GM21723 (cell line): ENCODE measurements at regions not wholly inside any gene's neighbourhood (a gene's known extent, or its start where the extent isn't known, plus 50 kb on each side); places are given as distances from the start of the nearest gene placed in this dataset.
"Not testable (repeated sequence)": the region's sequence is repeated elsewhere in the genome, so short reads cannot be mapped to it uniquely, and the experiment has no call there.

Experiments
- ATAC-seq: cut with Tn5 transposase; IDR thresholded peaks from one replicate; pipeline ENCODE4 v1.9.1; 2021; ENCODE audit warnings: mild to moderate bottlenecking, moderate library complexity; ENCODE audit not compliant: unreplicated experiment

GRCh38 chr6:84975316-84975715, 210.9 kb upstream of the TBX18 start:
- ATAC-seq = no peak

GRCh38 chr6:84973606-84974005, 209.2 kb upstream of the TBX18 start:
- no peak for ATAC-seq

- ATAC-seq = no peak
Measured at GRCh38 chr6:84967965-84968364, 203.6 kb upstream of the TBX18 start.

GRCh38 chr6:84967389-84967788, 203.0 kb upstream of the TBX18 start:
- ATAC-seq = no peak

GRCh38 chr6:84953111-84953755, 188.8 kb upstream of the TBX18 start:
- ATAC-seq = no peak

- ATAC-seq = not testable (repeated sequence)
Measured at GRCh38 chr6:84944926-84945325, 180.5 kb upstream of the TBX18 start.

GRCh38 chr6:84943905-84944304, 179.5 kb upstream of the TBX18 start:
- ATAC-seq = no peak

- ATAC-seq = not testable (repeated sequence)
Measured at GRCh38 chr6:84941609-84942008, 177.2 kb upstream of the TBX18 start.

GRCh38 chr6:84929212-84929611, 164.8 kb upstream of the TBX18 start:
- no peak for ATAC-seq

- ATAC-seq = no peak
Measured at GRCh38 chr6:84927551-84927950, 163.2 kb upstream of the TBX18 start.

GRCh38 chr6:84926189-84927155, 162.1 kb upstream of the TBX18 start:
- ATAC-seq = no peak

- no peak for ATAC-seq
Measured at GRCh38 chr6:84921891-84922290, 157.5 kb upstream of the TBX18 start.

GRCh38 chr6:84920021-84920420, 155.6 kb upstream of the TBX18 start:
- no peak for ATAC-seq

GRCh38 chr6:84916704-84917103, 152.3 kb upstream of the TBX18 start:
- ATAC-seq = no peak

GRCh38 chr6:84912472-84913322, 148.3 kb upstream of the TBX18 start:
- no peak for ATAC-seq

GRCh38 chr6:84910906-84911607, 146.7 kb upstream of the TBX18 start:
- ATAC-seq = no peak

GRCh38 chr6:84908304-84908904, 144.0 kb upstream of the TBX18 start:
- ATAC-seq = no peak

- ATAC-seq = no peak
Measured at GRCh38 chr6:84906514-84906913, 142.1 kb upstream of the TBX18 start.

GRCh38 chr6:84905823-84906222, 141.4 kb upstream of the TBX18 start:
- no peak for ATAC-seq

GRCh38 chr6:84902354-84902928, 138.0 kb upstream of the TBX18 start:
- no peak for ATAC-seq
